D721Med (cell line): ENCODE measurements at regions not wholly inside any gene's neighbourhood (a gene's known extent, or its start where the extent isn't known, plus 50 kb on each side); places are given as distances from the start of the nearest gene placed in this dataset.

ENCODE experiments used
- DNase-seq: peaks from one replicate; pipeline ENCODE4 v3.0.0; 2011; ENCODE audit warnings: low spot score; ENCODE audit not compliant: insufficient read length
- FAIRE-seq: peaks from 2 replicates; lab custom pipeline; 2011; peaks lifted over from hg19 to GRCh38; lab: Jason Lieb, UNC
- CTCF ChIP-seq: IDR thresholded peaks from 2 replicates; pipeline ENCODE4 v1.5.1; 2012; ENCODE audit warnings: mild to moderate bottlenecking, control low read depth; ENCODE audit not compliant: insufficient read depth; ENCODE audit errors: missing control alignments

- TF ChIP-seq CTCF: no peak
- DNase-seq: no peak
- FAIRE-seq: no peak
Measured at GRCh38 chr5:54651482-54652076, 134.0 kb downstream of the SNX18 start.

GRCh38 chr5:54649041-54649504 lies 131.5 kb downstream of the SNX18 start:
- TF ChIP-seq CTCF: no peak
- DNase-seq (no peak), FAIRE-seq (no peak)

GRCh38 chr5:54646356-54647101 lies 129.0 kb downstream of the SNX18 start:
- no peak for FAIRE-seq
- no peak for TF ChIP-seq CTCF
- no peak for DNase-seq

- no peak for FAIRE-seq
- DNase-seq: no peak
Measured at GRCh38 chr5:54645882-54646355, 128.4 kb downstream of the SNX18 start.

GRCh38 chr5:54644226-54644625 lies 126.7 kb downstream of the SNX18 start:
- TF ChIP-seq CTCF: no peak
- FAIRE-seq: no peak
- no peak for DNase-seq

More at GRCh38 chr5:54645882-54646355, 128.4 kb downstream of the SNX18 start:
- no peak for TF ChIP-seq CTCF

GRCh38 chr5:54643685-54644106 lies 126.1 kb downstream of the SNX18 start:
- DNase-seq (no peak), FAIRE-seq (no peak)
- TF ChIP-seq CTCF: no peak

GRCh38 chr5:54639621-54640020 lies 122.1 kb downstream of the SNX18 start:
- no peak for TF ChIP-seq CTCF
- no peak for FAIRE-seq

More at GRCh38 chr5:54639621-54640020, 122.1 kb downstream of the SNX18 start:
- no peak for DNase-seq
